ENCODE measurements at regions not wholly inside any gene's neighbourhood (a gene's known extent, or its start where the extent isn't known, plus 50 kb on each side); places are given as distances from the start of the nearest gene placed in this dataset.

DNA sequence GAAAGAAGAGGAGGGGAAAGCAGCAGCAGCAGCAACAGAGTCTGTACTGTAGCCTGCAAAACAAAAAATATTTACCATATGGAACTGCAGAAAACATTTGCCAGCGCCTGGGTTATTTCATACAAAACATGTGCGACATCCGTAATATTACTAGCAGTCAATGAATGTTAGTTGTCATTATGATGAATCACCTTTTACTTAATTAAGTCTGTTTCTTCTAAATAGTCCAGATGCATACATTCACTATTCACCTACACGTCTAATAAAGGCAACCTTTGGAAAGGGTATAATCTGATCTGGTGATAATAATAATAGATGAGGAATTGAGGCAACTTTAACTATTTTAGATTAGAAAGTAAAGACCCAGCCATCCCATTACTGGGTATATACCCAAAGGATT lies 426.3 kb upstream of the ST6GAL2 start:
- TF ChIP-seq CTCF (IDR thresholded peaks at IDR 0.05): no peak
- H3K27ac Mint-ChIP-seq (ENCODE audit: unreplicated experiment): no peak overlapping the region
- peaks cover 4% of the 10 kb centered on the region for H3K36me3 Mint-ChIP-seq (ENCODE audit: low read depth)
- no peak for DNase-seq (ENCODE audit: low spot score)
- peaks cover 2% of the 10 kb centered on the region for H3K27me3 Mint-ChIP-seq (ENCODE audit: low read depth)
- no peak overlapping the region for H3K4me3 Mint-ChIP-seq (ENCODE audit: unreplicated experiment)
- H3K9me3 Mint-ChIP-seq (ENCODE audit: low read depth): peaks cover 10% of the 10 kb centered on the region
- peaks cover 26% of the 10 kb centered on the region for H3K4me1 Mint-ChIP-seq (ENCODE audit: low read depth)

DNA sequence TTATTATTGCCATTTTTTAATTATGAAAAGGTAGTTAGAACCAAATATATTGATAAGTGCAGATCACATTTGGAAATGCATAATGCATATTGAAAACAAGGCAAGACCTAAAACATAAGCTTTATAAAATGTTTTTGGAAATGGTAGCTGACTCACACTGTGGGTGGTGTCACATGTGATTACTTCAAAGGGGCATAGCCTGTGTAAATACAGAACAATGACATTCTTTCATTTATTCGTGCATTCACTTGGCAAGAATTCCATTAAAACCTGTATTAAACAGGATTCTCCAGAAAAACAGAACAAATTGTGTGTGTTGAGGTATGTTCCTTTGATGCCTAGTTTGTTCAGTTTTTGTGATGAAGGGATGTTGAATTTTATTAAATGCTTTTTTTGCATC lies 427.3 kb upstream of the ST6GAL2 start:
- no peak for TF ChIP-seq CTCF (IDR thresholded peaks at IDR 0.05)
- Mint-ChIP-seq H3K27me3 (ENCODE audit: low read depth) (no peaks in the 10 kb centered on the region), H3K4me1 (ENCODE audit: low read depth) (peaks cover 24% of the 10 kb centered on the region), H3K9me3 (ENCODE audit: low read depth) (peaks cover 8% of the 10 kb centered on the region), H3K4me3 (ENCODE audit: unreplicated experiment) (no peak overlapping the region), H3K36me3 (ENCODE audit: low read depth) (peaks cover 3% of the 10 kb centered on the region), H3K27ac (ENCODE audit: unreplicated experiment) (no peak overlapping the region)
- DNase-seq (ENCODE audit: low spot score): no peak

DNA sequence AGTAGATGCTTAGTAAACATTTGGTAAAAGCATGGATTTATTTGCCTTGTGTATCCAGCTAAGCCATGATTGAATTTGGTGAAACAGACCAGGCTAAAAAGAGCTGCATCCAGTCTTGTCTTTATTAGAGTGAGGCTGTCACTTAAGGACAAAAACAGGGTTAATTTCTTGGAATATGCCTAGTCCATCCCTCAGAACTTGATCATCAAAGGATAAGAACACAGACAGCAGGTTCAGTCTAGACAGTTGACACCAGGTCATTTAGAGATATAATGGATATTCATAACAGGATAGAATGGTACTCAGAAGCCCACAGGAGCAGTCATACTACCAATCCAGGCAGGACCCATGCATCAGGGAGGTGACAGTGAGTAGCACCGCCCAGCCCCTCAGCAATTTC lies 434.9 kb upstream of the ST6GAL2 start:
- peaks cover 19% of the 10 kb centered on the region for H3K4me1 Mint-ChIP-seq (ENCODE audit: low read depth)
- DNase-seq (ENCODE audit: low spot score): no peak
- no peaks in the 10 kb centered on the region for H3K36me3 Mint-ChIP-seq (ENCODE audit: low read depth)
- no peak overlapping the region for H3K27ac Mint-ChIP-seq (ENCODE audit: unreplicated experiment)
- peaks cover 4% of the 10 kb centered on the region for H3K9me3 Mint-ChIP-seq (ENCODE audit: low read depth)
- no peak overlapping the region for H3K4me3 Mint-ChIP-seq (ENCODE audit: unreplicated experiment)
- H3K27me3 Mint-ChIP-seq (ENCODE audit: low read depth): no peaks in the 10 kb centered on the region
- TF ChIP-seq CTCF (IDR thresholded peaks at IDR 0.05): no peak

DNA sequence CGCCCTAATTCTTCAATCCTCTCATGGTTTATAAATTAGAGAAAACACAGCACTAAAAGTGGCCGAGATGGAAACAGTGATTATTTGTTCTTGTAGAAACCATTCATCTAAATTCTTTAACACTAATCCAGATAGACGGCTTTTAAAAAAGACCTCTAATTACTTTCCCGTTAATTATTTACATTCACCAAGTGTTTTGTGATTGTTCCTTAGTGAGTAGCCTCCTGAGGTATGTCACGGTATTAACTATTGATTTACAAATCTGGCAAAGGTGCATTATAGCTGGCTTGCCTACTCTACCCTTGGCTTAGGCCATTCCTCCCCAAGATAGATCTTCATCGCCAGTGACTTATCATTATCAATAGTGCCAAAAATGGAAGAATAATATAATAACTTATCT lies 436.4 kb upstream of the ST6GAL2 start:
- H3K9me3 Mint-ChIP-seq (ENCODE audit: low read depth): peaks cover 4% of the 10 kb centered on the region
- TF ChIP-seq CTCF (IDR thresholded peaks at IDR 0.05): no peak
- no peak for DNase-seq (ENCODE audit: low spot score)
- H3K4me1 Mint-ChIP-seq (ENCODE audit: low read depth): peaks cover 33% of the 10 kb centered on the region
- no peak overlapping the region for H3K4me3 Mint-ChIP-seq (ENCODE audit: unreplicated experiment)
- no peak overlapping the region for H3K27ac Mint-ChIP-seq (ENCODE audit: unreplicated experiment)
- H3K27me3 Mint-ChIP-seq (ENCODE audit: low read depth): no peaks in the 10 kb centered on the region
- H3K36me3 Mint-ChIP-seq (ENCODE audit: low read depth): no peaks in the 10 kb centered on the region

DNA sequence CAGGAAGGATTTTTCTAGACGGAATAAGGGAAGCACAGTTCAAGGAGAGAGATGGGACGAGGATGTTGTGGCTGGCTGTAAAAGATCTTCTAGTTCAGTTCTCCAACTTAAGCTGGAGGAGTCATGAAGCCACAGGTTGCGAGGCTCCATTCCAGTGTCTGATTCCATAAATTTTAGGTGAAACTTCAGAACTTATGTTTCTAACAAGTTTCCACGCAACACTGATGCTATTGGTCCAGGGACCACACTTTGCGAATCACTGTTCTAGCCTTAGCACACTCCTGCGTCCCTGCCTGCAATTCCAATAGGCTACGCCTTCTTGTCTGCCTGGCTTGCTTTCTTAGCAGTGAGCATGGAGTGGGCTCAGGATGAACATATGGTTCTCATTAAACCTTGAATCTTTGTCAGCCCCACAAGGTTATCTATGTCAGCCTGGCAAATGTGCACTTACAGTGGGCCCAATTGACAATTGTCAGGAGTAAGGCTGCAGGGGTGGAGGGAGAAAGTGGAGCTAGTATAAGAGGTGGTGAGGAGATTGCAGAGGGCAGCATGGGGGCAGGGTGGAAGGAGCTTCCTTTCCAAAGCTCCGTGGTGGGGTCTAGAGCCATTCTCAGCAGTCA lies 438.1 kb upstream of the ST6GAL2 start:
- Mint-ChIP-seq H3K27ac (ENCODE audit: unreplicated experiment) (no peak overlapping the region), H3K4me3 (ENCODE audit: unreplicated experiment) (no peak overlapping the region), H3K36me3 (ENCODE audit: low read depth) (peaks cover 4% of the 10 kb centered on the region), H3K9me3 (ENCODE audit: low read depth) (peaks cover 9% of the 10 kb centered on the region), H3K4me1 (ENCODE audit: low read depth) (peaks cover 33% of the 10 kb centered on the region), H3K27me3 (ENCODE audit: low read depth) (no peaks in the 10 kb centered on the region)
- no peak for TF ChIP-seq CTCF (IDR thresholded peaks at IDR 0.05)
- DNase-seq (ENCODE audit: low spot score): no peak
